Activated gamma-delta T cell treated with Interleukin-2 at 50 U/mL for 16 hours (primary cell): ENCODE measurements at regions not wholly inside any gene's neighbourhood (a gene's known extent, or its start where the extent isn't known, plus 50 kb on each side); places are given as distances from the start of the nearest gene placed in this dataset.
A peak's percentile ranks its signal among the peaks of the same experiment; 100 is the strongest.
"Not testable (repeated sequence)": the region's sequence is repeated elsewhere in the genome, so short reads cannot be mapped to it uniquely, and the experiment has no call there.

ENCODE experiments used
- DNase-seq: peaks from one replicate; pipeline ENCODE4 v3.0.0-alpha.2; 2020

DNA sequence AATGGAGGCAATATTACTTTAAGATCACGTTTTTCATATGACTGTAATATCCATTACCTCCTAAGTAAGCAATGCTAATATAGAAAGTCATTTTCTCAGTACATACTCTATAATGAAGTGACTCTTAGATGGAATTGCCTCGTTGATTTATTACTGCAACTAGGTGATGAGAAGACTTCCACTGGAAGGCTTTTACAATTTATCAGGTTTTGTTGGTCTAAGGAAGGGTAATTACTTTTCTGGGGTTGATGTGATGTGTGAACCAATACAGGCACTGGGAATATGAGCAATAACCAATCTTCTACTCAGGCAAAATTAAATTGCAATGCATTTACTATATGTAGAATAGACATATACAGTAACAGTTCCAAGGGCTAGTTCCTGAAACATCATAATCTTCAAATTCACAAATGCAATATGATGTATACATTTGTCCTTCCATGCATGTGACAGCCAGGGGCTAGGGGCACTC lies 635.0 kb downstream of the QKI start:
- DNase-seq = no peak

GRCh38 chr6:164048840-164049516 lies 634.5 kb downstream of the QKI start:
- no peak for DNase-seq

GRCh38 chr6:164045082-164045481 lies 630.6 kb downstream of the QKI start:
- DNase-seq = no peak

- DNase-seq = not testable (repeated sequence)
Observed at GRCh38 chr6:164043656-164044055, 629.1 kb downstream of the QKI start.

- no peak for DNase-seq
Observed at GRCh38 chr6:164042212-164042611, 627.7 kb downstream of the QKI start.

- DNase-seq = no peak
Observed at GRCh38 chr6:164040994-164041393, 626.5 kb downstream of the QKI start.

- DNase-seq = peak; percentile 37
Observed at GRCh38 chr6:164039954-164040375, 625.4 kb downstream of the QKI start.

DNA sequence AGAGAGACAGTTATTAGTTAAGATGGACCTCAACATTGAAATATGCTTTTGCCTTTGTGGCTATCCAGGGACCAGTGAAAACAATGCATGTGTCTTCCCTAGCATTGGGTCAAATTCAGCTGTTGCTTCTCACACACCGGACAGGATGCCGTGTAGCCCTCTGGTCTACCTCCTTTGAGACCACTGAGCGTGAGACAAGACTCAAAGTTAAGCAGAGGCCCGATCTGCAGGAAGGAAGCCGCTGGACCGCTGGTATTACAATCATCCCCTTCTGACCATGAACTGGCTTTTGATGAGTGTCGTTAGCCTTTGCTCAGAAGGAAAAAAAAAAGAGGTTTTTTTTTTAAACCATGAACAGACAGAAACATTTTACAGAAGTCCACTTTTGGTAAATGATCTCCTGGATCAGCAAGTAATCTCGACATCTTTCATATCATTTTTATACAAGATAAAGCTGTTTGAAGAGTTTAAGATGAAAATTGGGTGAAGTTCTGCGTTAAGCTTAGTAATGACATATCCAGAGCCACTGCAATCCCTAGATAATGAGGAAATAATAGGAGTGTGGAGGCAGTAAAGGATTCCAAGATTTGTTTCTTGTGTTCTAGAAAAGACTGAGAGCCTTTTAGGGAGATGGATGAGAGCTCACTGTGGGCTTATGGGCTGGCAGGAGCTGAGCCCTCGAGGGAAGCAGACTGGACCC lies 622.8 kb downstream of the QKI start:
- DNase-seq = no peak

GRCh38 chr6:164035900-164036485 lies 621.5 kb downstream of the QKI start:
- DNase-seq = no peak

- DNase-seq = no peak
Observed at GRCh38 chr6:164034602-164035140, 620.2 kb downstream of the QKI start.

GRCh38 chr6:164025180-164025579 lies 610.7 kb downstream of the QKI start:
- DNase-seq = no peak

DNA sequence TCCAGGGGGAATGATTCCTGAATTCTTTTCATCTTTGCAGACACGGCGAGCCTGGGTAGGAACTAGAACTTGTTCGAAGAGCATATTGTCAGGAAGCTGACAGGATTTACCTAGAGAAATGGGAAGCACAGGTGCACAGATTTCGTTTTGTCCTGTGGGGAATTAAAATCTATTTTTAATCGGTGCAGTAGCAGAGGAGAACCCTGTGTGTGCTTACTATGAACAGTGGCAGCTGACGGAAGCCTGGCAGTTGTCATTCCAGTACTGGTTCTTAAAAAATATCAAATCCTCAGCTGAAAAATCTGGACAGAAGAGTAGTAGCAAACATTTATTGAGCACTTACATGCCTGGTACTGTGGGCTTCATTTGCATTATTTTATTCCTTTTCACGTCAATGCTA lies 609.0 kb downstream of the QKI start:
- no peak for DNase-seq

DNA sequence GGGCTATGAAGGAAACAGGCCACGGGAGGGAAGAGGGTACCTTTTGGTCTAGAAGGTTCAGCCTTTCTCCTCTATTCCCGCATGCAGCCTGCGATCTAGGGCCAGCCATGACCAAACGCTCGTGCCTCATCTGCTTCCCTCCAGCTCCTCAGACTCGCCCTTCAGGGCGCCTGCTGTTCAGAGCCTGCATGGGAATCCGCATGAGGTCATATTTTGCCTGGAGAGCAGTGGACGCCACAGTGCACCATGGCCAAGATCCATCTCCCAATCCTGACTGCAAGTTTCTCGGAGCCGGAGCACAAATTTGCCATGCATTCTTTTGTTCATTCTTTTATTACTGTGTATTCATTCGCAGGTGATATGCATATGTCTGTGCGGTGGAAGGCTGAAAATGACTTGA lies 608.1 kb downstream of the QKI start:
- DNase-seq = no peak

DNA sequence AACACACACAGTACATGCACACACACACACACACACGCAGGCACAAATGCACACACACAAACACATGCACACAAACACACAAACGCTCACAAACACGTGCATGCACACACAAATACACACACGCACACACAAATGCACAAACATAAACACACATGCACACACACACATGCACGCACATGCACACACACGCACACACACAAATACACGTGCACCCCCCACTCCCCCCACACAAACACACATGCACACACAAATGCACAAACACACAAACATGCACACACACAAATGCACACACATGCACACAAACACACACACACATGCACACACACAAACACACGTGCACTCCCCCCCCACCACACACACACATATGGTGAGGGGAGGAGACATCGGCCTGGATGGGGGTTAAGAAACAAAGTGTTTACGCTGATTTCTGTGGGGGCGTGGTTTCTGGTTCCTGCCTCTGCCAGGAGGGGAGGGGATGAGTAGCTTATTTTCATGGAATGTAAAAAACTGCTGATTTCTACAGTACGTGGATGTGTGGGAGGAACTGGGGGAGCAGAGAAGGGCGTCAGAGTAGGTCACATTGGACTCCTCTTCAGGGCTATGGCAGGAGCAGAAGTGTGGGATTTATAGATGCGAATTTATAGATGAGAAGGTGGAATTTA lies 607.2 kb downstream of the QKI start:
- DNase-seq = no peak

GRCh38 chr6:164020142-164020541 lies 605.6 kb downstream of the QKI start:
- DNase-seq = no peak

DNA sequence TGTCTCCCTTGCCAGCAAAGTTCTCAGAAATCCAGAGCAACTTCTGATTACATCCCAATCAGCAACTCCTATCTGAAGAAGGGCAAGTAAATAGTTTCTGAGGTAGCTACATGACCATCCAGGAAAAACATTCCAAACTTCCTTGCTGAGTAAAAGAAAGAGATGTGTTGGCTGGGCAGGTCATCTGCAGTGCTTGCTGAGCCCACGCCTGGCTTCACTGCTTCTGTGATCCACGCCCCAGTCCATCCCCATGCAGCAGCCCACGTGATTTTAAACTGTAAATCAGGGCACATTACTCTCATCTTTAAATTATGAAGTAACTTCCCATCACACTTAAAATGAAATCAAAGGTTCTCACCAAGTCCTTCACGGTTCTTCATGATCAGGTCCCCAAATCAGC lies 603.6 kb downstream of the QKI start:
- DNase-seq = no peak

GRCh38 chr6:164016056-164016455 lies 601.5 kb downstream of the QKI start:
- no peak for DNase-seq

- no peak for DNase-seq
Observed at GRCh38 chr6:164015088-164015484, 600.6 kb downstream of the QKI start.

DNA sequence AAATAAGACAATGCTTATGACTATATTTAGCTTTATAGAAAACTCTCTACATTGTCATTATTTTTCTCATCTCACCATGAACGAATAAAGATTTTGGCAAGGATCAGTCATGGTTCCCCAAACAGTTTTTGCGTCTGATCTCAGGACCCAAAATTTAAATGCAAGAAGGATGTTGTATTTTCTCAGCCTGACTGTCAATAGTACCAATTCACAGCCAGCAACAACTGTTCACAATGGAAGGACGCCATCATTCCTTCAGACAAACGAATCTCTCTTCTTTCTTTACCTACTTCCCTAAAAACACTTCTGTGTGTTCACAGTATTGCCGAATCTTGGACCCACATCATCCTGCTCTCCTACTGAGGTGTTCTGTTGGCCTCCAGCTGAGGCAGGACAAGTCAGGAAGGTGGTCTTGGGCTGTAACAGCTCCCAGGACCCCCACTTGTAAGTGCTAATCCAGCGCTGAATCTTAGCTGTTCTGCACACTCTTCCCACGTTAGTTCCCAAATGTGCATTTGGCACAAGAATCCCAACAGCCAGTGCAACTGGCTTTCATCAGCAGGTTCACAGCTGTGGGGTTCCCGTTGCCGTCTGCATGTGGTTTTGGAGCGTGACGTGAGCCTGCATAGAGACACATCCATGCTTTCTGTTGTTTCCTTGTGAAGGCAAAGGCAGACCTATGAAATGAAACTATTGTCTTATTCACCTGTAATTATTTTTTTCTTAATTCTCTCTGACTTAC lies 600.0 kb downstream of the QKI start:
- DNase-seq = no peak

DNA sequence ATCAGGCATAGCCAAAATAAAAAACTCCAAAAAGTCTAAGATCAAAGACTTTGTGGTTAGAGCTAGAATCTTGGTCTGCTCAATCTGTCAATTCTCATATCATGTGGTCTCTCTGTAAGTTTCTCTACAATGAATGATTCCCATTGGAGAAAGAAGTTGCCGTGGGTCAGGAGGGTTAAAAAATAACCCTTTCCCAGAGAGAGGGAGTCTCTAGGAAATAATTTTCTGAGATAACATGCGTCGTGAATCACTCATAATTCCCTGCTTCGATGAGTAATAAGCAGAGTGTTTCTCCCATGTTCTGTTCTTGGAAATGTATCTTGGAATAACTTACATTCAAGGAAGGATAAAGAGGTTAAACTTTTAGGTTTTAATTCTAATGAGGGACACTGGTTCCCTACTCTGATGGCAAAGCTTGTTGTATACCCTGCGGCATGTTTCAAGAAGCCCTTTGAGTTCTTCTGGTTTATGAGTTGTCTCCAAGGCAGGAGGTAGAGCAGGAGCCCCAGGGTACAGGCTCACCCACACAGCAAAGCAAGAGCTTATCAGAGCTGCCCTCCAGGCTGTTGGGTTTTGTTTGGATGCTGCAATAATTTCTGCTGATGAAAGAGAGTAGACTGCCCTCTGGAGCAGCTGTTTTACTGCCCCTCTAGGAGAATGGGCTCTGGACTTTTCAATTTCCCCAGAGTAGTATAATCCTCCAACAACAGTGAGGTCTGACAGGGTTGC lies 599.1 kb downstream of the QKI start:
- no peak for DNase-seq

DNA sequence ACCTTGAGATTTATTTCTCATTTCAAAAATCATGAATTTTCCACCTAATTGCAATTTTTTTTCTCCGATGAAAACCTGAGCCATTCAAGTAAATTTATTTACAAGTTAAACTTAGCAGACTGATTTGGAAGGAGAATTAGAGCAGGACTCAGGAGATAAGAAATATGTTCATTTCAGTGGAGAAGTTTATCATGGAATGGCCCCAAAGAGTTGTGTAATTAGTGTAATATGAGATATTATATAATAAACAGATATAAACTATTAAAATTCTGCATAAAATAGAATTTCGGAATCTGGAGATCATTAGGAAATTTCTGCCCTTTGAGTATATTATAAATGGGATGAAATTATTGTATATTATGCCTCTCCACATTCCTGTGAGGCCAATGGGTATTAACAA lies 596.8 kb downstream of the QKI start:
- no peak for DNase-seq
